Adrenal gland (tissue), 5 donors: ENCODE measurements at regions not wholly inside any gene's neighbourhood (a gene's known extent, or its start where the extent isn't known, plus 50 kb on each side); places are given as distances from the start of the nearest gene placed in this dataset.

Source experiments
- CTCF ChIP-seq, 6 experiments: fragments of 450-650 bp in 4 of 6; fragments of 200-600 bp in 2 of 6; sonication (generic) in 1 of 6; IDR thresholded peaks; 1 replicate in 5 of 6; 2 replicates in 1 of 6; pipeline versions ENCODE4 v1.5.1 to v1.8.0; 2016 to 2021; ENCODE audit warnings: antibody characterized with exemption in 6 of 6, mild to moderate bottlenecking in 2 of 6, moderate library complexity in 1 of 6
- POLR2A ChIP-seq, 2 donors: fragments of 450-650 bp; IDR thresholded peaks; one replicate each; pipeline ENCODE4 v1.6.1; 2017; ENCODE audit warnings: antibody characterized with exemption in 2 of 2, mild to moderate bottlenecking in 2 of 2, moderate library complexity in 1 of 2
- donor health status: DM: no; HTN: no; CAD: no.

DNA sequence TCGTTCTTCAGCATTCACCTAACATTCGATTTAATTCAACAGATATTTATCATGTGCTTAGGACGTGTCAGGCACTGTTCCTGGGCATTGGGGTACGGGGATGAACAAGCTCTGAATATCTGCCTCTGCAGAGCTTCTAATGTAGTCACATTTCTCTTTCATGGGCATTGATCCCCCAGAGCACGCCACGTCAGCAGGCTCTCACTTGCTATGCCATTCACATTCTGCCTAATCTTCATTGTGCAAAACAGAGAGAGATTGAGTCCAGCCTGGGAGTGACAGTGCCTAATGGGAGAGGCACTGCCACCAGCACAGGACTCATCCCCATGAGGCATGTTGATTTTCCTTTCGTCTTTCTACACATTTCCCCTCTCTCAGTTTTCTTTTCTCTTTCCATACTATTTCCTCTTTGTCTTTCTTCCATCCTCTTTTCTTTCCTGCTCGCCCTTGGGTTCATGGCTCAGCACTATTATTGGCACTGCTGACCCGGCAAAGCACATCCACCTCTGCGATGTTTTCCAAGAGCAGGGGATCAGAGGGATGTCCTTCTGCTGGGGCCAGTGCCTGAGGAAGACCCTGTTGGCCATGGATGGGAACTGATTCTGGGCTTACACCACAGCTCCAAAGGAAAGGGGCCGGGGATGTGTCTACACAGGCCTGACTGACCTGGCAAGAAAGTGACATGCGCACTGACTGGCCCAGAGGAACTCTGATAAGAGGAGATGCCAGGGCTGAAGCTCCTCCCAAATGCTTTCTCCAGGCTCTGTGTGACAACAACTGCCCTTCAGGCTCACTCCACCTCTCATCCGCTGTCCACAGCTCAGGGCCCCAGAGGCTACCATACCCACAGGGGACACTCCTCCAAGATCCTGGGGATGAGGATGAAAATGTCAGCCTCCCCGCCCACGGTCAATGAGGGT, 195.9 kb downstream of the TOMM20 start:
- TF ChIP-seq POLR2A (IDR thresholded peaks at IDR 0.05) (peak in 1 of 2 donors; percentile 17), CTCF (IDR thresholded peaks at IDR 0.05) (peak in 1 of 6 experiments; percentile 9)
